COLO829 (cell line): ENCODE measurements at regions not wholly inside any gene's neighbourhood (a gene's known extent, or its start where the extent isn't known, plus 50 kb on each side); places are given as distances from the start of the nearest gene placed in this dataset.

ENCODE experiments used
- DNase-seq: peaks from one replicate; pipeline ENCODE4 v3.0.0; 2012; ENCODE audit warnings: low spot score

DNA sequence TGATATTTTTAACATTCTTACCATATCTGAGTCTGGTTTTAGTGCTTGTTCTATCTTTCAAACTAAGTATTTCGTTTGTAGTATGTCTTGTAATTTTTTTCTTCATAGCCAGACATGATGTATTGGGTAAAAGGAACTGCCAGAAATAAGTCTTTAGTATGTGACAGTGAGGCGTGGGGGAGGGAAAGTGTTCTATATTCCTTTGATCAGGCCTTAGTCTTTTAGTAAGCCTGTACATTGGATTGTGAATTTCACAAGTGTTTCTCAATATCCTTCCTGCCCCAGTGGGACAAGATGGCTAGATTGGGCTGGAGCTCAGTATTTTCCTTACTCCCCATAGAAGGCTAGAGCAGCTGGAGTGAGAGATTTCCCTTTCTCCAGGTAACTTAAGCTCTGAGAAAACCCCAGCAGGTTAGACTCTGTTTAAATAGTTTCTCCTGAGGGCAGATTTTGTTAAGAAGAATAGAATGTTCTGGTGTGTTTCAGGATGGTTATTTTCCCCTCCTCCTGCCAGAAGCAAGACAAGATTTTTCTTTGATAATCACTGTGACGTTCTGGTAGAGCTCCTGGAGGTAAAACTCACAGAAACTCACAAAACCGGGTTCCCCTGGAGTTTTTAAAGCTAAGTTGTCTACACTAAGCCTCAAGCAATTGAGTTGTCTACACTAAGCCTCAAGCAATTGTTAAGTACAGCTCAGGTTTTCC is 140.7 kb upstream of the ARPP21 start:
- no peak for DNase-seq

DNA sequence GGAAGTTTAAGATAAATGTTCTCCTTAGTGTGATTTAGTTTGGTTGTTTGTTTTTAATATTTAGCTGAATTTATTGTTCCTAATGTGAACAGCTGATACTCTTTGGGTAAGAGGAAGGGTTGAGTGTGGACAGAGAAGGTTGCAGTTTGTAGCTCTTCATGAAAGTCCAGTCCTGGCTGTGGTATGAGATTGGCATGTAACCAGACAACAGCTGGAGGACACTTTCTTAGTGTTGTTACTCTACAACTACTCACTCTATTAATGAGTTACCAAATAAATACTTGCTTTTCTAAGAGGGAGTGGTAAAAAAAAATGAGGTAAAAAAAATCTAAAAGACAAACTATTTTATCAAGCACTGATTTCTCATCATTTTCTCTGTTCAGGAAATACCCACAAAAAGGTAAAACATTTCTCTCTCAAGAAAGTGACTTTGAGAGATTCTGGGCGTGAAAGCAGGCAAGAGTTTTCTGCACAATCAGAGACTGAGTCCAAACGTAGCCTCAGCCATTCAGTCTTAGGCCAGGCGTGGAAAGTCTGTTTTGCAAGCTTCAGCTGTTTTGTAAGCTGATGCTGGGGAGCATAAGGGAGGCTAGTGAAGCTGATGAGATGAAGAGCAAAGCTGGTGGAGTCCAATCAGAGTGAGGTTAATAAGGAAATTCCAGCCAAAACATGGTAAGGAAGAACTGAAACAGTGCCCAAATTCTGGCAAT is 138.5 kb upstream of the ARPP21 start:
- no peak for DNase-seq

DNA sequence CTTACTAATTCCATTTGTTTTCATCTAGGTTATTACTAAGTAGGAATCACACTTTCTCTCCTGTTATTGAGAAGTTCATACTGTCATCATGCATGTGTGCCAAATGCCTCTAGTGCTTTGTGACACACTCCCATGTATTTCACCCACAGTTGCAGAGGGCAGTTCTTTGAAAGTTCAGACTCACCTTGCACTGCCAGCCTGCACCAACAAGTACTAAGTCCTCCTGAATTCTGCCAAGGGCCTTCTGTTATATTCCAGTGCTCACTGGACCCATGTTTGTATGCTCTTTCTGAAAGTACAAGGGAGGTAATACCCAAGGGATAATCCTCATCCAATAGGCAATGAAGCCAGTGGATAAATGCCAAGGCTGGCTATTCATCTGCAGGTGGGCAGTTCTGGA is 136.6 kb upstream of the ARPP21 start:
- DNase-seq, result no peak

DNA sequence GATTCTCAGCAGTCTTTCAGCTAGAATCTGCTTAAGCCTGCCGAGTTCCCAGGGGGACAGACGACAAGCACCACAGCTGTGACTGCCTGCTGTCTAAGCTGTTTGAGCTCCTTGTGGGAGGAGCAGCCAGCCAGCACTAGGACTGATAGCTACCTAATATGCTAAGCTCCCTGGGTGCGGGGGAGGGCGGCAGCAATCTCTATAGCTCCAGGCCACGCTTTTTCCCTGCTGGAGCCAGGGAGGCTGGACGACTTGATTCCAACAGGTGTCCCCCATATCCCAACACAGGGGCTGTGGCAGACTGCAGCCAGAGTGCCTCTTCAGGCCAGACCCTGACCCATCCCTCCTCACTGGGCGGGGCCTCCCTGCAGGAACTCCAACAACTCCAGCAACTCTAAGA is 134.1 kb upstream of the ARPP21 start:
- DNase-seq, result no peak

DNA sequence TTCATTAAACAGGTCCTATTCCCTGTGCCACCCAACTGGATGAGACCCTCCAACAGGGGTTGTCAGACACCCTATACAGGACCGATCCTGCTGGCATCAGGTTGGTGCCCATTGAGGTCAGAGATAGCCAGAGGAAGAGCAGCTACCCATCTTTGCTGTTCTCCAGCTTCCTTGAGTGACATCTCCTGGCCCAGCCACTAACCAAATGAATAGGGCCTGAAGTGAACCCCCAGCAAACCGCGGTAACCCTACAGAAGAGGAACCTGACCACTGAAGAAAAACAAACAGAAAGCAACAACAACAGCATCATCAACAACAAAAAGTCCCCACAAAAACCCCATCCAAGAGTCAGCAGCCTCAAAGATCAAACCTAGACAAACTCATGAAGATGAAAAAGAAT is 133.6 kb upstream of the ARPP21 start:
- DNase-seq, result no peak

DNA sequence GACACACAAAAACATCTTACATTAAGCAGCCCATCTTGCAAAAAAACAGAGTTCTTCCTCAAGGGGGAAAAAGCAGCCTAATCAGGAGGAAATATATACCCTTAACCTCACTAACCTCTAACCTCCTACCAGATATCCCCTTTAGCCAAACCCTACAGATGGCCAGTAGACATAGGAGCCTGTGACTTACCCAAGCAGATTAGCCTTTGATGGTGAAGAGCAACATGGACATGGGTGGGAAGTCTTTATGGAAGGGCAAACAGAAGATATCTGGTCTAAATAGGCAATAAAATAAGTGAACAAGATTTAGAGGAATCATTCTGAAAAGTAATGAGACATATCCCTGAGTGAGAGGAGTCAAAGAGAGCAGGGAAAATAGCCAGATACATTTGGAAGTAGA is 119.4 kb upstream of the ARPP21 start:
- no peak for DNase-seq

DNA sequence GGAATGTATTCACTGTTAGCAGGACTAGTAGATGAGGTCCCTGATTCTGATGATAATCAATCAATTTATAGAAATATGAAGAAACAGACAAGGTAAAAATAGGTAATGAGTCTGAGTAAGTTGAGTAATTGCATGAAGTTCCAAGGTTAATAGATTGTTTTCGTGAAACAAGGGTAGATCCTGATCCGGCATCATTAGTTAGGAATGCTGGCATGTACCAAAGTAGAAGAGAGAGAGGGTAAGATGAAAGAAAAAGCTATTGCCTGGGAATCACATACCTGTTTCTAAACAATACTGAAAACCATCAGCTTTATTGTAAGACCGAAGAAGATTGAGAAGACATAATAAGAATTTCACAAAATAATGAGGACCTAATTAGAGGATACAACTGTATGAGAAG is 118.1 kb upstream of the ARPP21 start:
- DNase-seq, result no peak

DNA sequence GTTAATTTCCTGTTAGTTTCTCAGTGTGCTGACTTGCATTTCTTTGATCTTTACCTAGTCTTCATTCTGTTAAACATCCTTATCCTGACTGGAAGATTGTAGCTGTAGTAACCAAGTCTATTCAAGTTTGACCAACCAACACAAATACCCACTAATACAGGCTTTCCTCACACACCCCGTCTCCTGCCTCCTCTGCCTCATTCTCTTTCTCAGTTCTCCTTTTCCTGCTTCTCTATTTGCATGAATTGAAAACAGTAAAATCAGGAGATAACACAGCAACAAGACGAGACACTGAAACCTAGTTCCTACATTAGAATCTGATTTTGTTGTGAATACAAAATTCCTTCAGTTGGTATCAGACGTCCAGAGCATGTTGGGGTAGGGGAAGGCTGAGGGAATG is 116.9 kb upstream of the ARPP21 start:
- DNase-seq, result no peak

DNA sequence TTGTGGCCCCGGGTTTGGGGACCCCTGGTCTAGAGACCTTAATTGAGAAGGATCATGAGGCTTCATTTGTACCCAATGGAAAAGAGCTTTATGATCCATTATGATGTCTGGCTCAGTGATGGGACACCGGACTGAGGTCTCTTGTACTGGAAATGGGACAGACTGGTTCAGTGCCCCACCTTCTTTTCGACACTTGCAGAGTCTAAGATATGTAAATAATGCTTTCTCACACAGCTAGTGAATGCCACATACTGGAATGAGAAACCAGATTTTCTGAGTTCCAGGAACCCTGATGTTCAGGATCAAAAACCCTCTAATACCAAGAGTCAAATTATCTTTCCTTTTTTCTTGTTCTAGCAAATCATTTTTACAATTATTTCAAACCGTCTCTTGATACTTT is 116.3 kb upstream of the ARPP21 start:
- DNase-seq, result no peak

DNA sequence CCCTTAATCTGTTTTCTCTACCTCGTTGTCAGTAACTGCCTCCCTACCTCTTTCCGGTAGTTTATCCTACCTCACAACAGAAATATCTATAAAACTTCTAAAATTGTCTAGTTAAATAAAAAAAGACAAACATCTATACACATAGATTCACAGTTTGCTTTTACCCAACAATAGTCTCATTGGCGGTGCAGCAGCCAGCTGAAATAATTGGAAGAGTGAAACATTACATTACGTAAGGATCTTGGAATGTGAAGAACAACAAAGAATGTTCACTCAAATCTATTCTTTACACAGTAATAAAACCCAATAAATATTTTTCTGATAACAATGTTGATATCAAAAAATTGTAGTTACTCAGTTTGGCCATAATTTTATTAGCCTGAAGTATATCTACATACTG is 115.5 kb upstream of the ARPP21 start:
- no peak for DNase-seq

DNA sequence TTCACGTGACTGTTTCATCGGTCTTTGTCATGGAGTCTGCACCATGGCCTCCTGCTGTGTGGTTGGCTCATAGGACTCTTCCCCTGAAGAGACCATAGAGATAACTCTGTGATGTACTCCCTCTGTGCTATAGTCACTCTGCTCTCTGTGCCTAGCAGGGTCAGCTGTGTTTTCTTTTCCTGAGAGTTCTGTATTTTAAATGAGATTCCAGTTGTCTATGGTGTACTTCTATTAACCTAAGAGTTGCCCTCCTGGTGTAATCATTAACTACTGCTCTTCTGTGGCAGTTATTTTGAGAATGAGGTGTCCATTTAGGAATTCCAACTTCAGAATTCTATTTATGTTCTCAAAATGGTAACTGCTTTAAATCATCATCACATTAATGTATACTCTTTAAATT is 114.5 kb upstream of the ARPP21 start:
- no peak for DNase-seq

DNA sequence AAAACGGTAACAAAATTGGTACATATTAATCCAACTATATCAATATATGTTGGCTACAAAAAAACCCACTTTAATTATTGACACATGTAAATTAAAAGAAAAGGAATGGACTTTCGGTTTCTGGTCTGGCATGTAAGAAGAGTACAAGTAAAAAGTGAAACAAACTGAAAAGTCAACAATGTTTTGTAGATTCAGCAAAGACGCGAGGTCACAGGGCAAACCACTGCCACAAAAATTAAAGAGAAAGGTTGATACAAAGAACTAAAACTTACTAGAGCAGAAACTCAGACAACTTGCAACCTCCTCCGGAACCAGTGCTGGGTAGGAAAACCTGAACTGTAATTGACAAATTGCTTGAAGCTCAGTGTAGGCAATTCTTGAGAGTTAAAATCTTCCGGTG is 110.6 kb upstream of the ARPP21 start:
- DNase-seq, result no peak

DNA sequence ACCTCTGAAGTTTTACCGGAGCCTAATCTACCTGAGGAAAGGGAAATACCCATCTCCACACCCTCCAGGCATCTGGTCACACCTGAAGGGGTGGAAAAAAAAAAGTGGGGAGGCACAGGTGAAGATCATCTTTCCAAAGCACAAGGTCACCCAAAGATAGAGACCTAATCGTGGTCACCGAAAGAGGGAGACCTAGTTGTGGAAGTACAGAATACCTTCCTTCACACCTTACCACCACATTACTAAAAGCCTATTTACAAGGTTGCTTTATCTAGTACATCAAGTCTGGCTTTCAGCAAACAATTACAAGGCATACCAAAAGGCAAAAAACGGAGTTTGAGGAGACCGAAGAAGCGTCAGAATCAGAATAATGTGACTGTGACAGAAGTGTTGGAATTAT is 110.0 kb upstream of the ARPP21 start:
- no peak for DNase-seq

DNA sequence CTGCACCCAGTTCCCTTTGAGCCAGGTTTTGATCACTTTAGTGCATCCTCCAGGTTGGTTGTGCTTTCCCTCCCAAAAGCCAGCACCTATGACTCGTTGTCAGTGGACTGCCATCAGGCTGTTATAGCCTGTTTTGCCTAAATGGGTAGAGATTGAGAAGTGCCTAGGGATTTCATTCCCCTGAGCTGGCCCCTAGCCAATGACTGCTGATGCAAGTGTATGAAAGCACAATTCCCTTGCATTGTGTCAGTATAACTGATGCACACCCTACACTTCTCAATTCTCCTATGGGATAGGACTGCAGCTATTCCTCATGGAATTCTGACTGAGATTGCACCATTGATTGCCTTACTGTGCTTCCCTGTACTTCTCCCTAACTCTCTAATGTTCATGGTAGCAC is 102.1 kb upstream of the ARPP21 start:
- DNase-seq, result no peak

DNA sequence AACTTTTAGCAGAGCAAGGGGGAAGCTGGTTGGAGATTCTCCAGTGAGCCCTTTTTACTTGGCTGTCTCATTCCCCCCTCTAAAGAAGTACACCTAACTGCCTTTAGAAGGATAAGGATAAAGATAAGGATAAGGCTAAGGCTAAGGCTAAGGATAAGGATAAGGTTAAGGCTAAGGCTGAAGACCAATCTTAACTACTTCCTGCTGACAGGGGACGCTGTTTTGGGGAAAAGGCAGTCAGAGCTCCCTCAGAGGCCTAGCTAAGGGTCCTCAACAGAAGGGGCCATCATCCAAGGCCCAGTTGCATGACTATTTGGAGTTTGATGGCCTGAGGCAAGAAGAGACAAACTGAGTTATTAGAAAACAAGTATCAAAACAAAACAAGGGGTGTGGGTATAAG is 94.3 kb upstream of the ARPP21 start:
- no peak for DNase-seq

DNA sequence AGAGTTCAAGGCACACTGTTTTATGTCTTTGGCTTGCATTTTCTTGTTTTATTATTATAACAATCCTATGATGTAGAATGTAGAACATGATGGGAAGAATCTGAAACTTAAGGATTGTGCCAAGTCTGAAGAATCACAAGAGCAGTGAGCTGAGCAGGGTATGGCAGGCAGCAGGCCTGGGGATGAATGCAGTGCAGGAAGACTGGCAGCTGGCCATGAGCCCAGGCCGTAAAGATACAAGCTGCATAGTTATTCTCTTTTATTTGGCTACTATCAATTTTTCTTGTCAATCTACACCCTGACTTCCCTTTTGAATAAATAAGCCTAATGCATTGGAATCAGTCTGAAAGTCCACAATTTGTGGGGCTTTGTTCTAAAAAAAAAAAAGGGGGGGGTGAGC is 89.6 kb upstream of the ARPP21 start:
- no peak for DNase-seq

DNA sequence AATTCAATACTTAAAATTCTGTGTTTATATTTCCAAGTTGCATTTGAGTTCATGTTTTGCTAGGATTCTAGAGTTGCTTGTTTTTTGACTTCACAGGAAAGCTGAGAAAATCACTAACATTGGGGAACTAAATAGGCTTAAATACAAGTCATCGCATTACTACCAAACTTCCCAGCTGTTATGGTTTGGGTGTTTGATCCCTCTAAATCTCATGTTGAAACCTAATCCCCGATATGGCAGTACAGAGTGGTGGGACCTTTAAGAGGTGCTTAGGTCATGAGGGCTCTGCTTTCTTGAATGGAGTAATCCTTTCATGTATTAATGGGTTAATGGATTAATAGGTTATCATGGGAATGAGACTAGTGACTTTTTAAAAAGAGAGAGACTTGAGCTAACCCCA is 77.2 kb upstream of the ARPP21 start:
- no peak for DNase-seq

DNA sequence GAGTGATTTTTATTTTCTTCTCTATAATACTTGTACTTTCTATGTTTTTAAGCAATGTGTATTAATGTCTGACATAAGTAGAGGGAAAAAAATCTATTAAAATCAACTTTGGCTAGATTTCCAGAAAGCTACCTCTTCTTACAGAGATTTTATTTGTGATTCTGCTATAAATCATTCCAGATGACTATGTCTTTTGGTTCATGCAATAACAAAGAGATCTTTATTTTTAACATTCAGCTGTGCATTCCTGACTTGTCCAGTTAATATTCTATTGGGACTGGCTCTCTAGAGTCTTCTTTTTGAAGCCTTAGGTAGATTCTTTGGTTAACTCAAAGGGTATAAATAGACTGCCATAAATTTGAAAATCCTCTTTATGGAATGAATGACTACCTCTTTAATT is 74.3 kb upstream of the ARPP21 start:
- peak; percentile 53 for DNase-seq
